ENCODE measurements at regions not wholly inside any gene's neighbourhood (a gene's known extent, or its start where the extent isn't known, plus 50 kb on each side); places are given as distances from the start of the nearest gene placed in this dataset.

- TF ChIP-seq NKRF (conservative IDR thresholded peaks at IDR 0.05): peak; percentile 52; the same call in 1 of the 2 replicates
- no peak for TF ChIP-seq ZBTB11 (CRISPR knock-in tag; IDR thresholded peaks at IDR 0.05)
- peak; percentile 53; the same call in 1 of the 2 replicates for TF ChIP-seq ATF2 (IDR thresholded peaks at IDR 0.05; ENCODE audit: low read length)
- TF ChIP-seq MXI1 (IDR thresholded peaks at IDR 0.05; ENCODE audit: low read depth, low read length): no peak
- TF ChIP-seq STAT3 (IDR thresholded peaks at IDR 0.05; ENCODE audit: low read depth, low read length): 0 out of 2 replicates have a peak, but pooled peaks have one; percentile 28
- peak; percentile 79 for TF ChIP-seq ZNF687 (IDR thresholded peaks at IDR 0.05)
- no peak for TF ChIP-seq E2F8 (IDR thresholded peaks at IDR 0.05; ENCODE audit: low read depth, partially characterized antibody)
- TF ChIP-seq SREBF2 (IDR thresholded peaks at IDR 0.05; ENCODE audit: low read length): no peak
- 0 out of 2 replicates have a peak, but pooled peaks have one; percentile 20 for TF ChIP-seq CREB1 (IDR thresholded peaks at IDR 0.05; ENCODE audit: low read depth)
- TF ChIP-seq ZNF217 (IDR thresholded peaks at IDR 0.05): peak; percentile 71
- TF ChIP-seq ZNF274 (IDR thresholded peaks at IDR 0.05; ENCODE audit: insufficient read depth, insufficient read length): no peak
- TF ChIP-seq RAD51 (IDR thresholded peaks at IDR 0.05): no peak
- TF ChIP-seq HCFC1 (IDR thresholded peaks at IDR 0.05; ENCODE audit: low read length): no peak
- TF ChIP-seq NR2F1 (conservative IDR thresholded peaks at IDR 0.05): peak; percentile 78
- 0 out of 2 replicates have a peak, but pooled peaks have one; percentile 29 for TF ChIP-seq ZNF24 (IDR thresholded peaks at IDR 0.05)
- TF ChIP-seq SIN3A (IDR thresholded peaks at IDR 0.05; ENCODE audit: low read depth, low read length): no peak
- no peak for TF ChIP-seq SP1 (IDR thresholded peaks at IDR 0.05; ENCODE audit: low read depth, low read length)
Measured at GRCh38 chr15:31255732-31256377, 70.8 kb upstream of the KLF13 start (continued).
